ENCODE measurements at regions not wholly inside any gene's neighbourhood (a gene's known extent, or its start where the extent isn't known, plus 50 kb on each side); places are given as distances from the start of the nearest gene placed in this dataset.

GRCh38 chr12:123071099-123071800 lies 79.6 kb downstream of the PITPNM2 start:
- Mint-ChIP-seq H3K4me1 (peaks cover 30% of the 10 kb centered on the region), H3K36me3 (ENCODE audit: low read depth) (no peaks in the 10 kb centered on the region), H3K4me3 (no peak overlapping the region), H3K27ac (peak overlapping the region; percentile 32), H3K9me3 (no peaks in the 10 kb centered on the region), H3K27me3 (ENCODE audit: low read depth, poor library complexity) (peaks cover 8% of the 10 kb centered on the region)
- TF ChIP-seq CTCF (IDR thresholded peaks at IDR 0.05) = no peak
- DNase-seq = no peak

- Mint-ChIP-seq H3K27ac (no peak overlapping the region), H3K4me3 (no peak overlapping the region), H3K4me1 (peaks cover 29% of the 10 kb centered on the region), H3K36me3 (ENCODE audit: low read depth) (no peaks in the 10 kb centered on the region), H3K9me3 (no peaks in the 10 kb centered on the region), H3K27me3 (ENCODE audit: low read depth, poor library complexity) (peaks cover 8% of the 10 kb centered on the region)
- DNase-seq = no peak
- no peak for TF ChIP-seq CTCF (IDR thresholded peaks at IDR 0.05)
These were observed 80.4 kb downstream of the PITPNM2 start for GRCh38 chr12:123070267-123071081.

- Mint-ChIP-seq H3K4me1 (peaks cover 21% of the 10 kb centered on the region), H3K27me3 (ENCODE audit: low read depth, poor library complexity) (peaks cover 8% of the 10 kb centered on the region), H3K27ac (no peak overlapping the region), H3K36me3 (ENCODE audit: low read depth) (no peaks in the 10 kb centered on the region), H3K9me3 (no peaks in the 10 kb centered on the region), H3K4me3 (no peak overlapping the region)
- DNase-seq = no peak
- no peak for TF ChIP-seq CTCF (IDR thresholded peaks at IDR 0.05)
These were observed 81.2 kb downstream of the PITPNM2 start for GRCh38 chr12:123069436-123070266.

GRCh38 chr12:123067654-123068053 lies 83.2 kb downstream of the PITPNM2 start:
- Mint-ChIP-seq H3K4me3 (no peak overlapping the region), H3K4me1 (peaks cover 15% of the 10 kb centered on the region), H3K36me3 (ENCODE audit: low read depth) (no peaks in the 10 kb centered on the region), H3K27ac (no peak overlapping the region), H3K9me3 (no peaks in the 10 kb centered on the region), H3K27me3 (ENCODE audit: low read depth, poor library complexity) (peaks cover 2% of the 10 kb centered on the region)
- no peak for TF ChIP-seq CTCF (IDR thresholded peaks at IDR 0.05)
- DNase-seq = no peak

GRCh38 chr12:123066384-123066710 lies 84.5 kb downstream of the PITPNM2 start:
- no peak for TF ChIP-seq CTCF (IDR thresholded peaks at IDR 0.05)
- no peaks in the 10 kb centered on the region for H3K36me3 Mint-ChIP-seq (ENCODE audit: low read depth)
- H3K9me3 Mint-ChIP-seq = no peaks in the 10 kb centered on the region
- peaks cover 10% of the 10 kb centered on the region for H3K4me1 Mint-ChIP-seq
- no peak overlapping the region for H3K4me3 Mint-ChIP-seq
- H3K27ac Mint-ChIP-seq = no peak overlapping the region
- no peak for DNase-seq
- H3K27me3 Mint-ChIP-seq (ENCODE audit: low read depth, poor library complexity) = peaks cover 7% of the 10 kb centered on the region

Data from nephron progenitor cell (in vitro differentiated cells).